Right lobe of liver (tissue), 4 donors: ENCODE measurements at regions not wholly inside any gene's neighbourhood (a gene's known extent, or its start where the extent isn't known, plus 50 kb on each side); places are given as distances from the start of the nearest gene placed in this dataset.

Experiments used
- POLR2A ChIP-seq: fragments of 450-650 bp; IDR thresholded peaks from one replicate; pipeline ENCODE4 v1.6.1; 2017; ENCODE audit warnings: antibody characterized with exemption, mild to moderate bottlenecking
- TF ChIP-seq, protein P1 (sequence below), 4 donors: fragments of 200-600 bp in 3 of 4; fragments of 450-650 bp in 1 of 4; IDR thresholded peaks; one replicate each; pipeline versions ENCODE4 v1.5.1 to v1.8.0; 2016 to 2022; ENCODE audit warnings: antibody characterized with exemption in 4 of 4, mild to moderate bottlenecking in 2 of 4
- donor health status: DM: no; HTN: no; CAD: no.
- donor health status: DM: no; HTN: no; CAD: no.
- donor health status: DM: no; HTN: yes; CAD: no.

DNA sequence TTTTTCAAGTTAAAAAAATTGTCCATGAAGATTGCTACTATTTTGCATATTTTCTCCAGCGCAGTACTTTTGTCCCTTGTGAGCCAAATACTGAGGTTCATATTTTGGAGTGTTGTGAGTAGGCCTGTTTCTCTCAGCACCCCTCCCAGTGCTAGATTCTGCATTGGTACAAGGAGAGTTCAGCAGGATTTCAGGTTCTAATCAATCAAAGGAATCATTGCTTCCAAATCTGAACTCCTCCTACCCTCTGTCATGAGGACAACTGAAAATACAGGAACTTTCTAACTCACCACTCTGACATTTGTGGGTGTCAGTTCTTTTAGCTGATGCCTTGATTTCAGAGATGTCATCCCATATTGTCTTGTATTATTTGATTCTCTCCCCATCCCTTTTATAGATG lies 299.9 kb downstream of the FZD1 start:
- TF ChIP-seq, protein P1, sequence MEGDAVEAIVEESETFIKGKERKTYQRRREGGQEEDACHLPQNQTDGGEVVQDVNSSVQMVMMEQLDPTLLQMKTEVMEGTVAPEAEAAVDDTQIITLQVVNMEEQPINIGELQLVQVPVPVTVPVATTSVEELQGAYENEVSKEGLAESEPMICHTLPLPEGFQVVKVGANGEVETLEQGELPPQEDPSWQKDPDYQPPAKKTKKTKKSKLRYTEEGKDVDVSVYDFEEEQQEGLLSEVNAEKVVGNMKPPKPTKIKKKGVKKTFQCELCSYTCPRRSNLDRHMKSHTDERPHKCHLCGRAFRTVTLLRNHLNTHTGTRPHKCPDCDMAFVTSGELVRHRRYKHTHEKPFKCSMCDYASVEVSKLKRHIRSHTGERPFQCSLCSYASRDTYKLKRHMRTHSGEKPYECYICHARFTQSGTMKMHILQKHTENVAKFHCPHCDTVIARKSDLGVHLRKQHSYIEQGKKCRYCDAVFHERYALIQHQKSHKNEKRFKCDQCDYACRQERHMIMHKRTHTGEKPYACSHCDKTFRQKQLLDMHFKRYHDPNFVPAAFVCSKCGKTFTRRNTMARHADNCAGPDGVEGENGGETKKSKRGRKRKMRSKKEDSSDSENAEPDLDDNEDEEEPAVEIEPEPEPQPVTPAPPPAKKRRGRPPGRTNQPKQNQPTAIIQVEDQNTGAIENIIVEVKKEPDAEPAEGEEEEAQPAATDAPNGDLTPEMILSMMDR (IDR thresholded peaks at IDR 0.05): no peak
- no peak for TF ChIP-seq POLR2A
